Keratinocyte (primary cell): ENCODE measurements at regions not wholly inside any gene's neighbourhood (a gene's known extent, or its start where the extent isn't known, plus 50 kb on each side); places are given as distances from the start of the nearest gene placed in this dataset.
"Not testable (repeated sequence)": the region's sequence is repeated elsewhere in the genome, so short reads cannot be mapped to it uniquely, and the experiment has no call there.

ENCODE experiments used
- DNase-seq: peaks from one replicate; pipeline ENCODE4 v3.0.0-alpha.2; 2011; ENCODE audit warnings: low read depth, missing footprints, low spot score
- FAIRE-seq: peaks from 2 replicates; lab custom pipeline; 2011; peaks lifted over from hg19 to GRCh38; lab: Jason Lieb, UNC
- H2AFZ ChIP-seq: 2 replicates; pipeline ENCODE4 v1.6.0; 2012; ENCODE audit warnings: low read length, control low read depth, inconsistent platforms; ENCODE audit not compliant: control insufficient read depth
- H3K27ac ChIP-seq: 2 replicates; pipeline ENCODE4 v1.5.1; 2011; ENCODE audit warnings: low read length; ENCODE audit not compliant: control insufficient read depth, insufficient read depth
- H3K27me3 ChIP-seq: 3 replicates; pipeline ENCODE4 v1.6.0; 2011; ENCODE audit warnings: low read length; ENCODE audit not compliant: control insufficient read depth, insufficient read depth; ENCODE audit errors: extremely low read depth
- H3K36me3 ChIP-seq, 2 experiments: 2 replicates in 1 of 2; 3 replicates in 1 of 2; pipeline ENCODE4 v1.5.1; 2011; ENCODE audit warnings: low read length in 2 of 2, mild to moderate bottlenecking in 1 of 2; ENCODE audit not compliant: control insufficient read depth in 2 of 2, insufficient read depth in 2 of 2; ENCODE audit errors: extremely low read depth in 1 of 2
- H3K4me1 ChIP-seq: 3 replicates; pipeline ENCODE4 v1.5.1; 2011; ENCODE audit warnings: low read length; ENCODE audit not compliant: control insufficient read depth, insufficient read depth; ENCODE audit errors: extremely low read depth
- H3K4me2 ChIP-seq: 3 replicates; pipeline ENCODE4 v1.6.0; 2011; ENCODE audit warnings: low read depth, low read length; ENCODE audit not compliant: control insufficient read depth, insufficient read depth; ENCODE audit errors: extremely low read depth
- H3K4me3 ChIP-seq, 3 experiments: fragments of 200-600 bp in 1 of 3; sonication (generic) in 1 of 3; 2 replicates in 2 of 3; 3 replicates in 1 of 3; pipeline ENCODE4 v1.5.1; 2011 to 2016; ENCODE audit warnings: low read length in 3 of 3, mild to moderate bottlenecking in 3 of 3, control low read depth in 2 of 3, inconsistent platforms in 1 of 3, low read depth in 1 of 3, mixed read lengths in 1 of 3, mixed run types in 1 of 3, moderate library complexity in 1 of 3; ENCODE audit not compliant: control insufficient read depth in 2 of 3, insufficient read depth in 2 of 3; ENCODE audit errors: extremely low read depth in 1 of 3
- H3K79me2 ChIP-seq: 2 replicates; pipeline ENCODE4 v1.6.0; 2012; ENCODE audit warnings: low read length; ENCODE audit not compliant: control insufficient read depth, insufficient read depth
- H3K9ac ChIP-seq: 3 replicates; pipeline ENCODE4 v1.6.0; 2011; ENCODE audit warnings: low read length; ENCODE audit not compliant: control insufficient read depth, insufficient read depth; ENCODE audit errors: extremely low read depth
- H3K9me1 ChIP-seq: 3 replicates; pipeline ENCODE4 v1.6.0; 2011; ENCODE audit warnings: low read length; ENCODE audit not compliant: control insufficient read depth, insufficient read depth; ENCODE audit errors: extremely low read depth
- H3K9me3 ChIP-seq: 2 replicates; pipeline ENCODE4 v1.5.1; 2012; ENCODE audit warnings: low read depth, low read length; ENCODE audit not compliant: control insufficient read depth
- H4K20me1 ChIP-seq: 3 replicates; pipeline ENCODE4 v1.6.0; 2011; ENCODE audit warnings: low read length; ENCODE audit not compliant: control insufficient read depth, insufficient read depth; ENCODE audit errors: extremely low read depth
- EZH2 ChIP-seq: IDR thresholded peaks from one replicate; pipeline ENCODE4 v1.6.1; 2012; ENCODE audit warnings: inconsistent platforms, mild to moderate bottlenecking, low read length, moderate library complexity
- dilution Hi-C: fragments of 300-500 bp; cut with MboI; formaldehyde crosslinking; loops from one replicate; pipeline ENCODE4 v1.7.0; 2020; ENCODE audit warnings: low sequenced_read_pairs; ENCODE audit not compliant: extremely low pct_ligation_motif_present
- TF ChIP-seq, protein P1 (sequence below), 3 experiments: IDR thresholded peaks in 1 of 3; conservative IDR thresholded peaks in 1 of 3; optimal IDR thresholded peaks in 1 of 3; 2 replicates in 2 of 3; 3 replicates in 1 of 3; pipeline versions ENCODE3 to v1.5.1; 2011; ENCODE audit warnings: low read length in 3 of 3, mild to moderate bottlenecking in 3 of 3, moderate library complexity in 2 of 3, control low read depth in 1 of 3, inconsistent platforms in 1 of 3; ENCODE audit not compliant: insufficient read depth in 2 of 3; ENCODE audit errors: extremely low read depth in 1 of 3

- TF ChIP-seq, protein P1, sequence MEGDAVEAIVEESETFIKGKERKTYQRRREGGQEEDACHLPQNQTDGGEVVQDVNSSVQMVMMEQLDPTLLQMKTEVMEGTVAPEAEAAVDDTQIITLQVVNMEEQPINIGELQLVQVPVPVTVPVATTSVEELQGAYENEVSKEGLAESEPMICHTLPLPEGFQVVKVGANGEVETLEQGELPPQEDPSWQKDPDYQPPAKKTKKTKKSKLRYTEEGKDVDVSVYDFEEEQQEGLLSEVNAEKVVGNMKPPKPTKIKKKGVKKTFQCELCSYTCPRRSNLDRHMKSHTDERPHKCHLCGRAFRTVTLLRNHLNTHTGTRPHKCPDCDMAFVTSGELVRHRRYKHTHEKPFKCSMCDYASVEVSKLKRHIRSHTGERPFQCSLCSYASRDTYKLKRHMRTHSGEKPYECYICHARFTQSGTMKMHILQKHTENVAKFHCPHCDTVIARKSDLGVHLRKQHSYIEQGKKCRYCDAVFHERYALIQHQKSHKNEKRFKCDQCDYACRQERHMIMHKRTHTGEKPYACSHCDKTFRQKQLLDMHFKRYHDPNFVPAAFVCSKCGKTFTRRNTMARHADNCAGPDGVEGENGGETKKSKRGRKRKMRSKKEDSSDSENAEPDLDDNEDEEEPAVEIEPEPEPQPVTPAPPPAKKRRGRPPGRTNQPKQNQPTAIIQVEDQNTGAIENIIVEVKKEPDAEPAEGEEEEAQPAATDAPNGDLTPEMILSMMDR (optimal IDR thresholded peaks at IDR 0.05 in 1 of 3, IDR thresholded peaks at IDR 0.05 in 1 of 3, conservative IDR thresholded peaks at IDR 0.05 in 1 of 3; ENCODE audit: extremely low read depth in 1 of 3, insufficient read depth in 2 of 3, low read length in 3 of 3) = no peak
- TF ChIP-seq EZH2 = no peak
- Histone ChIP-seq H4K20me1 (no peaks in the 10 kb centered on the region), H3K4me1 (no peaks in the 10 kb centered on the region), H3K9me3 (no peaks in the 10 kb centered on the region), H3K9ac (no peak overlapping the region), H3K4me3 (no peak overlapping the region), H3K27me3 (no peaks in the 10 kb centered on the region), H3K4me2 (no peak overlapping the region), H3K79me2 (no peaks in the 10 kb centered on the region), H2AFZ (no peak overlapping the region), H3K27ac (no peak overlapping the region), H3K36me3 (no peaks in the 10 kb centered on the region), H3K9me1 (no peaks in the 10 kb centered on the region)
- dilution Hi-C loops = no loop called here
- FAIRE-seq (no peak), DNase-seq (no peak)
Observed at GRCh38 chr1:194419721-194420120, 1233.3 kb upstream of the B3GALT2 start.

DNA sequence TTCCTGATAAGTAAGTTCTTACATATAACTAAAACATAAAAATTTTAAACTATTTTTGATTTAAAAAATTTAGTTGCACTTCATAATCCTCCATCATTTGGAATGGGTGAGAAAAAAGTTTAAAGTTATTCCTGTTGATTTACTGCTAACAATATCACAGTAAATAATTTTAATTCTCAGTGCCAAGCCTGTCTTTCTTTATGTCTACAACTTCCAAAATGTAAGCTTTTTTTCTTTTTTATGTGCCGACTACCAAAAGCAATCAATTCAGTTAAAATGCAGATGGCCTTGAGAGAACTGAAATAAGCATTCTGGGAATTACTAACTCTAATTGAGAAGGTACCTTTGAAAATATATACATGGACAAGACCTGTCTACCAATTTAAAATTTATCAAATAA, 1224.3 kb upstream of the B3GALT2 start:
- no peak overlapping the region for H3K9ac ChIP-seq
- H3K27ac ChIP-seq = no peak overlapping the region
- dilution Hi-C loops = no loop called here
- DNase-seq (no peak), FAIRE-seq (no peak)
- H3K79me2 ChIP-seq = no peaks in the 10 kb centered on the region
- no peaks in the 10 kb centered on the region for H4K20me1 ChIP-seq
- H3K36me3 ChIP-seq = no peaks in the 10 kb centered on the region
- no peak overlapping the region for H3K4me2 ChIP-seq
- H3K4me3 ChIP-seq = no peak overlapping the region
- H2AFZ ChIP-seq = no peak overlapping the region
- H3K9me1 ChIP-seq = no peaks in the 10 kb centered on the region
- H3K27me3 ChIP-seq = no peaks in the 10 kb centered on the region
- H3K9me3 ChIP-seq = no peaks in the 10 kb centered on the region
- no peak for TF ChIP-seq EZH2
- TF ChIP-seq, protein P1 (optimal IDR thresholded peaks at IDR 0.05 in 1 of 3, IDR thresholded peaks at IDR 0.05 in 1 of 3, conservative IDR thresholded peaks at IDR 0.05 in 1 of 3; ENCODE audit: extremely low read depth in 1 of 3, insufficient read depth in 2 of 3, low read length in 3 of 3) = no peak
- H3K4me1 ChIP-seq = no peaks in the 10 kb centered on the region

- H2AFZ ChIP-seq, FAIRE-seq, H4K20me1 ChIP-seq, H3K9me3 ChIP-seq, H3K79me2 ChIP-seq, dilution Hi-C loops, H3K4me3 ChIP-seq, H3K27ac ChIP-seq, H3K9ac ChIP-seq, H3K4me2 ChIP-seq, H3K4me1 ChIP-seq, H3K9me1 ChIP-seq, DNase-seq, H3K27me3 ChIP-seq, H3K36me3 ChIP-seq: not testable (repeated sequence)
Observed at GRCh38 chr1:194407238-194407637, 1220.8 kb upstream of the B3GALT2 start.
